HG03378 (cell line): ENCODE measurements at regions not wholly inside any gene's neighbourhood (a gene's known extent, or its start where the extent isn't known, plus 50 kb on each side); places are given as distances from the start of the nearest gene placed in this dataset.

Experiments used
- ATAC-seq: cut with Tn5 transposase; IDR thresholded peaks from one replicate; pipeline ENCODE4 v1.9.1; 2021; ENCODE audit warnings: mild to moderate bottlenecking, moderate library complexity; ENCODE audit not compliant: unreplicated experiment

GRCh38 chr9:111985315-111985714 lies 88.7 kb downstream of the UGCG start:
- ATAC-seq, result peak; percentile 49

- ATAC-seq, result no peak
Observed at GRCh38 chr9:111986035-111986556, 89.5 kb downstream of the UGCG start.
